ENCODE measurements at regions not wholly inside any gene's neighbourhood (a gene's known extent, or its start where the extent isn't known, plus 50 kb on each side); places are given as distances from the start of the nearest gene placed in this dataset.
"Not testable (repeated sequence)": the region's sequence is repeated elsewhere in the genome, so short reads cannot be mapped to it uniquely, and the experiment has no call there.

DNA sequence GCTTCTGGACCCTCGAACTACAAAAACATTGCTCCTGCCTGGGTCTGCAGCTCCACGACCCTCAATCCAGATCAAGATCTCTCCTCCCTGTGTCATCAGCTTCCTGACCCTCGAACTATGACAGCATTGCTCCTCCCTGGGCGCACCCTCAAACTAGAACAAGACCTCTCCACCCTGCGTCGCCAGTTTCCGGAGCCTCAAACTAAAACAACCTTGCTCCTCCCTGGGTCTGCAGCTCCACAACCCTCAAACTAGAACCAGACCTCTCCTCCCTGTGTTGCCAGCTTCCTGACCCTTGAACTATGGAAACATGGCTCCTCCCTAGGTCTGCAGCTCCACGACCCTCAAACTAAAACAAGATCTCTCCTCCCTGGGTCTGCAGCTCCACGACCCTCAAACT lies 339.7 kb upstream of the SULF2 start:
- no peak for DNase-seq (ENCODE audit: low spot score)

DNA sequence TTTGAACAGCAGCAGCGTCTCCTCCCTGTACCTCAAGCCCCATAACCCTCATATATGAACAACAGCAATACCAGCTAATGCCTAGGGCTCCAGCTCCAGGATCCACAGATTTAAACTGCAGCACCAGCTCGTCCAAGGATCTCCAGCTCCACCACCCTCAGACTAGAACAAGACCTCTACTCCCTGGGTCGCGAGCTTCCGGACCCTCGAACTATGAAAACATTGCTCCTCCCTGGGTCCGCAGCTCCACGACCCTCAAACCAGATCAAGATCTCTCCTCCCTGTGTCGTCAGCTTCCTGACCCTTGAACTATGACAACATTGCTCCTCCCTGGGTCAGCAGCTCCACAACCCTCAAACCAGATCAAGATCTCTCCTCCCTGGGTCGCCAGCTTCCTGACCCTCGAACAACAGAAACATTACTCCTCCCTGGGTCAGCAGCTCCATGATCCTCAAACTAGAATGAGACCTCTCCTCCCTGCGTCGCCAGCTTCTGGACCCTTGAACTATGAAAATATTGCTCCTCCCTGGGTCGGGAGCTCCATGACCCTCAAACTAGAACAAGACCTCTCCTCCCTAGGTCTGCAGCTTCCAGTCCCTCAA lies 339.0 kb upstream of the SULF2 start:
- DNase-seq (ENCODE audit: low spot score): no peak

DNA sequence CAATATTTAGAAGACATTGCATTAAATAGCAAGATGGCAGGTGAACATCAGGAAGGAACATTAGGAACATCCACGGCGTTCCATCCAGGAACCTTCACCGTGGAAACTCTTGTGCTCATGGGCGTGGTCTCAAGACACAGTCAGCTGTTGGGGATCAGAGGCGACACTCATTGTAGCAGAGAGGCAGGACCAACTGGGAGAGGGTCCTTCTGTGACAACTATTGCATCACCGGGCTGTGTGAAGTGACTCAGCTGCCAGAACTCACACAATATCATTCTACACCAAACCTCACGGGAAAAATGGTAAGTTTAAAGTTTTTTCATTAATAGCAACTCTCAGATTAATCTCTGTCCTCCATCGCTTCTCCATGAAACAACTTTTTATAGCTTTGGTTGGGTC lies 334.8 kb upstream of the SULF2 start:
- DNase-seq (ENCODE audit: low spot score): no peak

DNA sequence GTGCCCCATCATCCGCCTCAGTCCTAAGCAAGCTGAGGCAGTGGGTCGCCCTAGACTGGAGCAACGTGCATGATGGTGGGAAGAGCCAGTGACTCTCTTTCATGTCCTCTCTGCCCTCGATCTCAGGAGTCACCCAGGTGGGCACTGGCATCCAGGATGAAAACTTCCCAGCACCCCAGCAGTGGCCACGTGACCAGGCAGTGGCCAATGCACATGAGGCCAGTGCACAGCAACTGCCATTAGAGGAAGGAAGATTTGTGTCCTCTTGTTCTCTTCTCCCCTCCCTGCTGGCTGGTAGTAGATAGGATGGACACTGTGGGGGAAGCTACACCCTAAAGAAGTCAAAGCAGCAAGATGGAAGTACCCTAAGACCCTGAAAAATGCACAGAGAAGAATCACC lies 334.1 kb upstream of the SULF2 start:
- DNase-seq (ENCODE audit: low spot score): not testable (repeated sequence)

DNA sequence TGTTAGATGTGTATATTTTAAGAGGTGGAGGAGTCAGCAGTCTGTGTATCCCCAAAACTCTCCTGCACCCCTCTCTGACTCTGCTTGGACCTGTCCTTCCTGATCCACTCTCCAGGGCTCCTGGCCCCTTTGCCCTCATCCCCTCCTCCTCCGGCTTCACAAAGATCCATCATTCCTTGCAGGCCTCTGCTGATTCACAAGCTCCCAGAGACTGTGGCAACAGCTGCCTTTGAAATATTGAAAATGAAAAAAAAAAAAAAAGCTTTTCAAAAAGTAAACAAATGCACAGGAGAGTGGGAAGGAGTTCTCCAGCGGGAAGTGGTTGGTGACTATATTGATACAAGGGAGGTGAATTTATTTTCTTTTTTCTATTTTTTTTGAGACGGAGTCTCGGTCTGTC lies 330.2 kb upstream of the SULF2 start:
- DNase-seq (ENCODE audit: low spot score): no peak

DNA sequence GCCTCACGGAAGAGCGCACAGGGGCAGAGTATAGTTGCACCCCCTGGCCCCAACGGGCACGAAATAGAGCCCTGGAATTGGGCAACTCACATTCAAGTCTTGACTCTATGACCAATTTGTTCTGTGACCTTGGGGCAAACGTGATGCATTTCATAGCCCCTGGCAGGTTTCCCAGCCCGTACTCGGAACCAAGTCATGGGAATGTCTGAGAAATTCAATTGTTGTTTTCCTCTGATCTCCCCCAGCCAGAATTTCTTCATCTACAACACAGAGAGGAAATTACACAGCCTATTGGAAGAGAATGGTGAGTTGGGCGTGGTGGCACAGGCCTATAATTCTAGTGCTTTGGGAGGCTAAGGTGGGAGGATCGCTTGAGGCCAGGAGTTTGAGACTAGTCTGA lies 322.3 kb upstream of the SULF2 start:
- DNase-seq (ENCODE audit: low spot score): no peak

DNA sequence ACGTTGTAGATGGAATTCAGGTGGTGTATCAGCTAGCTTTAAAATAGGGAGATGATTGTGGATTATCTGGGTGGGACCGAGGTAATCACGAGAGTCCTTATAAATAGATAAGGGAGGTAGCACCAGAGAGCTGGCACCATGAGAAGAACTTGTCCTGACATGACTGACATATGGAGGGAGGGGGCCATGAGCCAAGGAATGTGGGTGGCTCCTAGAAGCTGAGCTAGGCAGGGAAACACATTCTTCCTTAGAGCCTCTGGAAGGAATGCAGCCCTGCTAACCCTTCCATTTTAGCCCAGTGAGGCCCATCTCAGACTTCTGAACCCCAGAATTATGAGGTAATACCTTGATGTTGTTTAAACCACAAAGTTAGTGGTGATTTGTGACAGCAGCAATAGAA lies 321.1 kb upstream of the SULF2 start:
- DNase-seq (ENCODE audit: low spot score): no peak

DNA sequence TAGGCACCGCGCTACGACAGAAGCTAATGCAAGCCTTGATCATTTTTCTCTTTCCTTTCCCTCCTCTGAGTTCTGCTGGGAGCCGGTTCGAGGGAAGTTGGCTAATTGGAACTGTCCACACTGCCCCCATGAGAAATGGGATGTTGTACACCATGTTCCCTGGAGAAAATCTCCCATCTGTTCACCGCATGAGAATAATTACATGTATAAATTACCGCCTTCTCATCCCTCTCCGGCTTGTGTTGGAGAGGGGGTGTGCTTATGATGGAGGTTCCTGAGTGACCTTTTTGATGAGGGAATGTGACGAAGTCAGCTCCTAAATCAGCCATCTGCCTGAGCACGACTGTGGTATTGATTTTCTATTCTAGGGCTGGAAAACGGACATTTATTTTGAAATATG lies 320.2 kb upstream of the SULF2 start:
- DNase-seq (ENCODE audit: low spot score): no peak

DNA sequence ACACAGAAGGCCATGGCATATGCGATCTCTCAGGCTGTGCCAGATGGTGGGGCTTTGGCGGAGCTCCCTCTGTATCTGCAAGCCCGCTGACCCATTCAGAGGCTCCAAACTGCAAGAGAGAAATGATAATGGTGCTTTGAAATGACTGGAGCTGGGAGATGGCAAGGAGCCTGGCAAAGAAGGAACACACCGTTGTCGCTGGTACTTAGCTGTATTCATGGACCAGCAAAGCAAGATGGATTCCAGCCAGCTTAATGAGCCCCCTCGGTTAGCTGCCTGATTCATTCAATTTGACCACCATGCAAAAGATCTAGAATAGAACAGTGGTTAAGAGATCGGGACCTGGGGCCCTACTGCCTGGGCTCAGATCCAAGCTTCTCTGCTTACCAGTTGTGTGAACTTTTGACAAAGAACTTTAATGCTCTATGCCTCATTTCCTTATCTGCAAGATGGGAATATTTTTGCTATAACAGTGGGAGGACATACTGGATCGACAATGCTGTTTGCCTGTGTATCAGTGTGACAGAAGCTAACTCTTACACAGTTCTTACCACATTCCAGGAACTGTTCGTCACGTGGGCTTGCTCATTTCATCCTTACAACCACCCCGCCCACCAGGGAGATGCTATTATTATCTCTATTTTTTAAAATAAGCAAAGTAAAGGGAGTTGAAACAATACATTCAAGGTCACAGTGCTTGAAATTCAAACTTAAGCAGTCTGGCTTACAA lies 317.8 kb upstream of the SULF2 start:
- no peak for DNase-seq (ENCODE audit: low spot score)

DNA sequence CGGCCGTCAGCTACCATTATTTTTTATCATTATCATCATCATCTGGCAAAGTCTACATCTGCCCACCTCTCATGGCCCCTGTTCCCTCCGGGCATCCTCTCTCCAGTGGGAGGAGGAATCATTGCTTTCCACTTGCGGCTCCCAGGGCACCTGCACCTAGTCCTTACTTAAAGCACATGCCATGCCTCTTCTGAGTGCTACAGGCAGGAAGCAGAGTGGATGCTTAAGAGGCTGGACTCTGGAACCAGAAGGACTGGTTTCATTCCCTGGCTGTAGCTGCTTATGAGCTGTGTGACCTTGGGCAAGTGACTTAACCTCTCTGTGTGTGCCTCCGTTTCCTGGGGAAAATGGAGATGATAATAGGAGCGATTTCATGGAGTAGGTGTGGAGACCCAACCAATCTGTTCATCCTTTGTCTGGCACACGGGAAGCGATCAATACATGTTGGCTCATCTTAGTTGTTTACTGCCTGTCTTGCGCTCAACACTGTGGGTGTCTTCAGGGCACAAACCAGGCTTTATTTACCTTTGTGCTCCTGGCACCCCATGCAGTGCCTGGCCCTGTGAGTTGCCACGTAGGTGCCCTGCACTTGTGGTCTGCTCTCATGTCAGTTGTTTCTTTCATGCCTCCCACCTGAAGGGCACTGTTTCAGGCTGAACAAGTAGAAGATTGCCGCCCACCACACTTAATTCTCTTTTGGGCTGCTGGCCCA lies 317.0 kb upstream of the SULF2 start:
- DNase-seq (ENCODE audit: low spot score): no peak

DNA sequence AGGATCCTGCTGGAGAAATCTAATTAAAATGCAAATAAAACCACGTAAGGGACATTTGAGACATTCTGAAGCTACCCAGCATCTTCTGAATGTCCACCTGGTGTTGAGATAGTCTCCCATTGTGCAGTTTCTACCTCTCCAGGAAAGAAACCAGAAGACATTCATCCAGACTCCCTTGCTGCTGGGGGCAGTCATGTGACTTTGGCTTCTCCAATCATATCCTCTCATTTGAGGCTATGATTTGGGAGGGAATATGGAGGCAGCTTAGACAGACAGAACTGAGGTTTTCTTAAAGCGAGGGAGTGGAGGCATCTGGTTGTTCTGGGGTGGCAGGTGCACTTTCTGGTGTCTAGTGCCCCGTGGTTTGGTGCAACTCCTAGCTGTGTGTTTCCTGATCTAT lies 315.2 kb upstream of the SULF2 start:
- no peak for DNase-seq (ENCODE audit: low spot score)

DNA sequence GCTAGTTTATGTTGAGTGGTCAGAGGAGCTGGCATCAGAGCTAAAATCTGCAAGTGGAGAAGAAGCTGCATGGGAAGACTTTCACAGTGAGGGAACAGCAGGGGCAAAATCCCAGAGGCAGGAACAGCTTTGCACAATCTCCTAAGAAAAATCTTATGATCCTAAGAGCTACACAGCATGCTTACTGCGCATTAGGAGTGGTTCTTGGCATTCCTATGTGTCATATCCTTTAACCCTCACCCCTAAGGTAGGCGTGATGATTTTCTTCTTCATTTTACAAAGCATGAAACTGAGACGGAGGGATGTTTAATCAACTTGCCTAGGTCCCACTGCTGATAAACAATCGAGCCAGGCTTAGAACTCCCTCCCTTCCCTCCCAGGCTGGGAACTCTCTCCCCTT lies 313.6 kb upstream of the SULF2 start:
- no peak for DNase-seq (ENCODE audit: low spot score)

DNA sequence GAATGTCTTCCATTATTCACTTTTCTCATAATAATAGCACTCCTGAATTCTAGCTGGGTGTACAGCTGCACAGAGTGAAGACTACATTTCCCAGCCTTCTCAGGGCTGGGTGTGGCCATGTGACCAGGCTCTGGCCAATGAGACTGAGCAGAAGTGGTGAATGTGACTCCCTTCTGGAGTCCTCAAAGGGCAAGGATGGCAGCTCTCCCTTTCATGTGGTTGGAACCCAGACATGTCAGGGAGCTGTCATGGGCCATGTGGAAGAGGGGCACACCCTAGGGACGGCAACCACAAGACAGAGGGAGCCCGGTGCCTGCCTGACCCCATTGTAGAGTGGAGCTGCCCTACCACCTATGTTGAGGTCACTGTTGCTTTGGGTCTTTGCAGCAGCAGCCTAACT lies 312.8 kb upstream of the SULF2 start:
- DNase-seq (ENCODE audit: low spot score): peak; percentile 10

DNA sequence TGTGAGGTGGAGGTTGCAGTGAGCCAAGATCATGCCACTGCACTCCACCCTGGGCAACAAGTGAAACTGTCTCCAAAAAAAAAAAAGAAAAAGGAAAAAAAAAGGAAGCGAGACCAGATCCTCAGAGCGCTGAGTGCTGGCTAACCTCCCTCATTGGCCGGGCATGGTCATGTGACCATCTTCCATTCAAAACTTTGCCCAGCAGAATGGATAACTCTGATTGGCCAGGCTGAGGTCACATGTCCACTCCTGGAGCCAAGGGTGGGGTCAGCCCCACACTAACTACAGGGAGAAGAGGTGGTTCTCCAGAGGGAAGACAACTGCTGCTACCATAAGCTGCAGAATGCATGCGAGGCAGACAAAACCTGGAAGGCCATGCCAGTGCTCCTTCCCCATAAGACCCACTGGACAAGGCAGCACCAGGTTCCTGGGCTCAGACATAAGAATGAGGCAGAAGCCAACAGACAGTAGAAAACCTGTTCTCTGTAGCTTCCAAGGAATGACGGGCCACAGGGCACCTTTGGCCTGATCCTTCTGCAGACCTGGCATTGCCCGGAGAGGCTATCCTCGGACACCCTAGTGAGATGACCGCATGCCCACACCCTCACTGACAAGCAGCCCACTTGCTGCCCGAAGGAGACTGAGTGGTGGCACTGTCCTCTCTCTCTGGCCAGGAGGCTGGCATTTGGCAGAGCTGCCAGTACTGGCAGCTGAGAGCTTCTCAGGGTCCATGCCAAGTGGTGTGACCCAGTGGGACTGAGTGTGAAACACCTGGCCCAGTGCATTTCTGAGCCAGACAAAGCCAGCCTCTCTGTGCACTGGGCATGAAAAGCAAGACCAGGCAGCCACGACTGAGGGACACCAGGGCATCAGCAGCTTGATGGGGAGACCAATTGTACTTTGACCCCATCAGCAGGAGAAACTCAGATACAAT lies 311.9 kb upstream of the SULF2 start:
- DNase-seq (ENCODE audit: low spot score): no peak

DNA sequence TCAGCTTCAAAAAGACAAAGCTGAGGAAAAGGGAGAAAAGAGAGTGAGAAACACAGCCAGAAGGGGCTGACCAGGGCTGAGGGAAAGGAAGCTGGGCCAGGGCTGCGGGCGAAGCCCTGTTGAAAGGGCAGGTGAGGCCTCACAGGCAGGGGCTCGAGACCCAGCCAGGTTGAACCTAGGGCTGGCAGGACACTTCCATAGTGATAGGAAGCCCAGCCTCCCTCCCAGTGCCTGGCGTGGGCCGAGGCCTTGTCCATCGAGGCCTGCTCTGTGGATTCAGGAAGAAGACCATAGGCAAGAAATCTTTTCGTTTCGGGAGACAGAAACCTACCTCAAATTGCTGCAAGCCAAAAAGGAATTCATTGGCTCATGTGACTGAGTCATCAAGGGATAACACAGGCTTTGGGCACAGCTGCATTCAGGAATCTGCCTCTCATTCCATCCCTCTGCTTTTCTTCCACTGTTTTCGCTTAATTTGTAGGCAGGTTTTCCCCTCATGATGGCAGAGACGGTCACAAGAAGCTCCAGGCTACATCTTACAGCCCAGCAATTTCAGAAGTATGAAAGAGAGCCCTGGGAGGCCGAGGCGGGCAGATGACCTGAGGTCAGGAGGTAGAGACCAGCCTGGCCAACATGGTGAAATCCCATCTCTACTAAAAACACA lies 311.1 kb upstream of the SULF2 start:
- no peak for DNase-seq (ENCODE audit: low spot score)

DNA sequence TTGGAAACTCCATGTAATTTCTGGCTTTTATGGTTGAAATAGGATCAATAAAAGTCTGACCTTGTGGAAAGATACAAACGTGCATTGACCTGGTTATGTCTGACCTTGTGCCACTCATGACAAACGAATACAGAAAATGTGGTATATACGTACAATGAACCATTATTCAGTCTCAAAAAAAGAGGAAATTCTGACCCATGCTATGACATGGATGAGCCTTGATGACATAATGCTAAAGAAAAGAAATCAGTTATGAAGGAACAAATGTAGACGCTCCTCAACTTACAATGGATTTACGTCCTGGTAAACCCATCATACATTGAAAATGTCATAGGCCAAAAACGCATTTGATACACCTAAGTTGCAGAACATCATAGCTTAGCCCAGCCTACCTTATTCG lies 309.7 kb upstream of the SULF2 start:
- DNase-seq (ENCODE audit: low spot score): no peak

DNA sequence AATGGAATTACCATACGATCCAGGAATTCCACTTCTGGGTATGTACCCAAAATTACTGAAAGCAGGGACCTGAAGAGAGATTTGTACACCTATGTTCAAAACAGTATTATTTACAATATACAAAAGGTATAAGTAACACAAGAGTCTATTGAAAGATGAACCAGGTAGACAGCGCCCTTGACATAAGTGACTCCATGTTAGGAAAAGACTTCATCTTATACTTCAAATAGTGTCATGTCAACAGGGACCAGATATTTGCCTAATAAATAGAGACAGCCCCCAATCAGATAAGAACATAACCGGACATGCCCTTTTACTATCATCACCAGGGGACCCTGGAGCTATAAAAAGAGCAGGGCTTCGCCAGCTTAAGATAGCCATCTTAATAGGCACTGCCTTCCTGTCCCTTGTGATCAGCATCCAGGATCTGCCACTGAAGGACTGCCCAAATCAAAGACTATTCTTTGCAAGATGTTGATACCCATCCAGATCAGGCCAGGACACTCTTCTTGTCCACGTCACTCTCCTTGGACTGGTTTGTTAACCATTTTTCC lies 309.0 kb upstream of the SULF2 start:
- DNase-seq (ENCODE audit: low spot score): no peak

DNA sequence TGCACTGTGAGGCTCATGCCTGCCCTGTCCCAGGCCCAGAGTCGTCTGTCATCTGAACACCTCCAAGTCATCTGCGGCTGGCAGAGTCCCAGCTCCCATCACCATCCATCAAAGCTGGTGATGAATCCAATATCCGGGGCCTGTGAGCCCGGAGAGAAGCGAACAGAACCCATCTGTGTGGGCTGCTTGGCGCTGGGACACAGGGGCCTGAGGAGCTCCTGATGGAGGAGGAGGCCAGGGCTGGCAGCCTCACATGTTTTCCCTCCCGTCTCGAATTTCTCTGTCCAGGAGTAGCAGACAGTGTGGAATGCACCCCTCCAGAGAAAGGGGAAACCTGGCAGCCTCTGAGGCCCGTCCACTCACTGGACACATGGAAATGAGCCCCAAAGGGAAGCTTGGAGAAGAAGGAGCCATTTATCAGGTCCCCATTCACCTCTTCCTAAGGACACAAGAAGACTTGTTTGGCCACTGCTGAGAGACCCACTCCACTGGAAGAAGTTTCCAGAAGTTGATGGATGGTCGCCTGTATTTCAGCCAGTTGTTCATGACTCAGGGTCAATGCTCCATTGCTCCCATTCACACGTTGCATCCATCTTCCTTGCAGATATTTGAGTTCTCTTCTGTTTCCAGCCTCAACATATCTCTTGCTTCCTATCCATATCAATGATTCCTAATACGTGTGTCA lies 307.5 kb upstream of the SULF2 start:
- no peak for DNase-seq (ENCODE audit: low spot score)

DNA sequence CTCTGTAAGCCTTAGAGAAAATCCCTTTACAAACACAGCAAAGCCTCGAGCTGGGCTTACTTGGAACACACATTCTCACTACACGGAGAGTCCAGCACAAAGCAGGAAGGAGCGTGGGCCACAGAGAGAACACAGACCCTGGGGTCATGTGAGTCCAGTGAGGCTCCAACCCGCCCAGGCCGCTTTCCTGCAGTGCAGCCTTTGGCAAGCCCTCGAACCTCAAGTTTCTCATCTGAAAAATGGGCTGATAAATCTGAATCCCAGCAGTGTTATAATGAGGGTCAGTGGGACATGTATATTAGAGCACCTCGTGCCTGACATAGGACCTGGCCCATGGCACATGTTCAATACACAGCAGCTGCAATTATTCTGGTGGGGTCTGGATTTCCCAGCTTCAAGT lies 305.5 kb upstream of the SULF2 start:
- DNase-seq (ENCODE audit: low spot score): no peak

DNA sequence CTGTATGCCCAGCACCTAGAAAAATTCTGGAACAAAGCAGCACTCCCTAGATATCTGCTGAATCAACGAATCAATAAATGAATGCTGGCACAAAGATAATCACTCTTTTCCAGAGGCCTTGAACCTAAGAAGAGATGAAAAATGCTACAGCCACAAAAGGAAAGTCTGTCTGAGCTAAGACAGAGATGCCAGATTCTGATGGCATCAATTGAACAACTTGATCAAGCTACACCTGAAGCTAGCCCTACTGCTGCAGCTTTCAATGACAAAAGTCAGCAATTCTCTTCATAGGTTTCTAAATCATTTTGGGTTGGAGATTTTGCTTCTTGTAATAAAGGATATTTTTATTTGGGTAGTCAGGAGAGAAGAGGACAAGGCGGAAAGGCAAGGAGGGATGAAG lies 305.0 kb upstream of the SULF2 start:
- DNase-seq (ENCODE audit: low spot score): no peak

DNA sequence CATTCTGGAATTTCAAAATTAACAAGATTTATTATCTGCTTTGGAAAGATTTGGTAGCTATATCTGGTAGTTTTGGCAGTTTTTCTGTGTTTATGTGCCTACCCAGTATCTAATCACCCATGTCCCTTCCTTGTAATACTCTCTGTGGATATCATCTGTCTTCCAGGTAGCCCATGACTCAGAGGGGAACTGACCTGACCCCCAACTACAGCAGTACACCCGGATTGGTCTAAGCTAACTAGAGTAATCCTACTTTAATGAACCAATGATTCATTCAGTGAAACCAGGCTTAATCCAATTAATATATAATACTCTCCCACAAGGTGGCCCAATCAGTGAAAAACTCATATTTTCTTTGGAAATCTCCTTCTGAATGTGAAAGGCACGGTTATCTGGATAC lies 295.3 kb upstream of the SULF2 start:
- no peak for DNase-seq (ENCODE audit: low spot score)

Data from NAMALWA (cell line).